Naive B cell (primary cell): ENCODE measurements at regions not wholly inside any gene's neighbourhood (a gene's known extent, or its start where the extent isn't known, plus 50 kb on each side); places are given as distances from the start of the nearest gene placed in this dataset.
"Not testable (repeated sequence)": the region's sequence is repeated elsewhere in the genome, so short reads cannot be mapped to it uniquely, and the experiment has no call there.

ENCODE experiments used
- ATAC-seq, 2 donors: fragments of 150-1000 bp; cut with Tn5 transposase; 2 replicates each; pipeline ENCODE4 v1.10.0; 2021; ENCODE audit warnings: low read depth in 2 of 2, mild to moderate bottlenecking in 2 of 2, moderate library complexity in 2 of 2
- DNase-seq: peaks from one replicate; pipeline ENCODE4 v3.0.0; 2022
- H3K27ac Mint-ChIP-seq, 6 donors: one replicate each; pipeline ENCODE4 v1.8.0; 2020 to 2022; ENCODE audit warnings: mild to moderate bottlenecking in 6 of 6, mixed read lengths in 6 of 6, moderate library complexity in 5 of 6, inconsistent platforms in 2 of 6
- H3K27me3 Mint-ChIP-seq, 3 donors: one replicate each; pipeline ENCODE4 v1.8.0; 2021 to 2022; ENCODE audit warnings: mixed read lengths in 3 of 3, mild to moderate bottlenecking in 1 of 3
- H3K36me3 Mint-ChIP-seq, 2 donors: one replicate each; pipeline ENCODE4 v1.8.0; 2020 to 2022; ENCODE audit warnings: mixed read lengths in 2 of 2, inconsistent platforms in 1 of 2, mild to moderate bottlenecking in 1 of 2
- H3K4me1 Mint-ChIP-seq, 3 donors: one replicate each; pipeline ENCODE4 v1.8.0; 2020 to 2022; ENCODE audit warnings: mixed read lengths in 3 of 3, inconsistent platforms in 1 of 3, mild to moderate bottlenecking in 1 of 3, moderate library complexity in 1 of 3
- H3K4me3 Mint-ChIP-seq, 8 donors: one replicate each; pipeline ENCODE4 v1.8.0; 2020 to 2022; ENCODE audit warnings: mild to moderate bottlenecking in 8 of 8, mixed read lengths in 8 of 8, moderate library complexity in 8 of 8, inconsistent platforms in 2 of 8
- H3K9me3 Mint-ChIP-seq, 7 donors: one replicate each; pipeline ENCODE4 v1.8.0; 2020 to 2022; ENCODE audit warnings: mixed read lengths in 7 of 7, mild to moderate bottlenecking in 5 of 7, inconsistent platforms in 2 of 7, moderate library complexity in 1 of 7

- Mint-ChIP-seq H3K9me3 (peaks cover 0 to 5% (median 2%) of the 10 kb centered on the region in 7 donors), H3K4me1 (no peaks in the 10 kb centered on the region), H3K27me3 (no peaks in the 10 kb centered on the region), H3K27ac (no peak overlapping the region), H3K4me3 (no peak overlapping the region), H3K36me3 (no peaks in the 10 kb centered on the region)
- ATAC-seq (no peak), DNase-seq (no peak)
Observed at GRCh38 chr4:66048861-66049260, 378.6 kb upstream of the EPHA5 start.

- DNase-seq (no peak), ATAC-seq (no peak)
- Mint-ChIP-seq H3K4me3 (no peak overlapping the region), H3K36me3 (no peaks in the 10 kb centered on the region), H3K4me1 (no peaks in the 10 kb centered on the region), H3K27me3 (no peaks in the 10 kb centered on the region), H3K9me3 (peaks cover 0 to 5% (median 2%) of the 10 kb centered on the region in 7 donors), H3K27ac (no peak overlapping the region)
Observed at GRCh38 chr4:66045913-66046312, 375.6 kb upstream of the EPHA5 start.

GRCh38 chr4:66035701-66036100 lies 365.4 kb upstream of the EPHA5 start:
- ATAC-seq: no peak
- no peak overlapping the region for H3K4me3 Mint-ChIP-seq
- H3K27ac Mint-ChIP-seq: no peak overlapping the region
- no peaks in the 10 kb centered on the region for H3K4me1 Mint-ChIP-seq
- no peak for DNase-seq
- no peaks in the 10 kb centered on the region for H3K36me3 Mint-ChIP-seq
- peaks cover 0 to 13% (median 4%) of the 10 kb centered on the region in 7 donors for H3K9me3 Mint-ChIP-seq
- H3K27me3 Mint-ChIP-seq: no peaks in the 10 kb centered on the region

- Mint-ChIP-seq H3K27ac (no peak overlapping the region), H3K36me3 (no peaks in the 10 kb centered on the region), H3K27me3 (no peaks in the 10 kb centered on the region), H3K4me1 (no peaks in the 10 kb centered on the region), H3K9me3 (peaks cover 0 to 16% (median 4%) of the 10 kb centered on the region in 7 donors), H3K4me3 (no peak overlapping the region)
- no peak for DNase-seq
- ATAC-seq: no peak
Observed at GRCh38 chr4:66034671-66035070, 364.4 kb upstream of the EPHA5 start.

- no peak overlapping the region for H3K27ac Mint-ChIP-seq
- H3K4me1 Mint-ChIP-seq: no peaks in the 10 kb centered on the region
- ATAC-seq: no peak
- H3K4me3 Mint-ChIP-seq: no peak overlapping the region
- DNase-seq: no peak
- peaks cover 0 to 16% (median 4%) of the 10 kb centered on the region in 7 donors for H3K9me3 Mint-ChIP-seq
- no peaks in the 10 kb centered on the region for H3K27me3 Mint-ChIP-seq
- no peaks in the 10 kb centered on the region for H3K36me3 Mint-ChIP-seq
Observed at GRCh38 chr4:66034262-66034661, 364.0 kb upstream of the EPHA5 start.

GRCh38 chr4:66032571-66032970 lies 362.3 kb upstream of the EPHA5 start:
- no peaks in the 10 kb centered on the region for H3K36me3 Mint-ChIP-seq
- no peak for DNase-seq
- peaks cover 0 to 16% (median 4%) of the 10 kb centered on the region in 7 donors for H3K9me3 Mint-ChIP-seq
- no peak for ATAC-seq
- no peak overlapping the region for H3K27ac Mint-ChIP-seq
- no peaks in the 10 kb centered on the region for H3K27me3 Mint-ChIP-seq
- no peaks in the 10 kb centered on the region for H3K4me1 Mint-ChIP-seq
- H3K4me3 Mint-ChIP-seq: no peak overlapping the region

- ATAC-seq (no peak), DNase-seq (no peak)
- peaks cover 0 to 16% (median 4%) of the 10 kb centered on the region in 7 donors for H3K9me3 Mint-ChIP-seq
- no peaks in the 10 kb centered on the region for H3K27me3 Mint-ChIP-seq
- H3K36me3 Mint-ChIP-seq: no peaks in the 10 kb centered on the region
- H3K27ac Mint-ChIP-seq: no peak overlapping the region
- H3K4me3 Mint-ChIP-seq: no peak overlapping the region
- no peaks in the 10 kb centered on the region for H3K4me1 Mint-ChIP-seq
Observed at GRCh38 chr4:66028668-66029067, 358.4 kb upstream of the EPHA5 start.

- no peak overlapping the region for H3K27ac Mint-ChIP-seq
- no peak overlapping the region for H3K4me3 Mint-ChIP-seq
- H3K27me3 Mint-ChIP-seq: no peaks in the 10 kb centered on the region
- no peaks in the 10 kb centered on the region for H3K4me1 Mint-ChIP-seq
- ATAC-seq (no peak), DNase-seq (no peak)
- no peaks in the 10 kb centered on the region for H3K36me3 Mint-ChIP-seq
- H3K9me3 Mint-ChIP-seq: peaks cover 4 to 24% (median 8%) of the 10 kb centered on the region in 7 donors
Observed at GRCh38 chr4:66023061-66023460, 352.8 kb upstream of the EPHA5 start.

GRCh38 chr4:66017671-66018070 lies 347.4 kb upstream of the EPHA5 start:
- Mint-ChIP-seq H3K27ac (no peak overlapping the region), H3K4me1 (no peaks in the 10 kb centered on the region), H3K27me3 (no peaks in the 10 kb centered on the region), H3K9me3 (peaks cover 13 to 28% (median 15%) of the 10 kb centered on the region in 7 donors), H3K4me3 (no peak overlapping the region), H3K36me3 (peaks cover 0 to 9% of the 10 kb centered on the region in 2 donors)
- DNase-seq: no peak
- no peak for ATAC-seq

- Mint-ChIP-seq H3K27ac (no peak overlapping the region), H3K36me3 (peaks cover 0 to 9% of the 10 kb centered on the region in 2 donors), H3K9me3 (peaks cover 12 to 23% (median 18%) of the 10 kb centered on the region in 7 donors), H3K4me1 (no peaks in the 10 kb centered on the region), H3K27me3 (no peaks in the 10 kb centered on the region), H3K4me3 (no peak overlapping the region)
- ATAC-seq: no peak
- no peak for DNase-seq
Observed at GRCh38 chr4:66016240-66016639, 346.0 kb upstream of the EPHA5 start.

GRCh38 chr4:66014146-66014765 lies 344.0 kb upstream of the EPHA5 start:
- Mint-ChIP-seq H3K4me3 (no peak overlapping the region), H3K4me1 (no peaks in the 10 kb centered on the region), H3K36me3 (peaks cover 0 to 9% of the 10 kb centered on the region in 2 donors), H3K27me3 (no peaks in the 10 kb centered on the region), H3K27ac (no peak overlapping the region), H3K9me3 (peaks cover 15 to 31% (median 20%) of the 10 kb centered on the region in 7 donors)
- ATAC-seq: no peak
- DNase-seq: no peak

GRCh38 chr4:66000510-66001117 lies 330.3 kb upstream of the EPHA5 start:
- Mint-ChIP-seq H3K4me1 (no peaks in the 10 kb centered on the region), H3K4me3 (no peak overlapping the region), H3K9me3 (peaks cover 0 to 8% (median 5%) of the 10 kb centered on the region in 7 donors), H3K27ac (no peak overlapping the region), H3K36me3 (no peaks in the 10 kb centered on the region), H3K27me3 (no peaks in the 10 kb centered on the region)
- ATAC-seq: no peak
- no peak for DNase-seq

GRCh38 chr4:65999518-65999871 lies 329.2 kb upstream of the EPHA5 start:
- no peak for ATAC-seq
- Mint-ChIP-seq H3K9me3 (peaks cover 0 to 8% (median 3%) of the 10 kb centered on the region in 7 donors), H3K27ac (no peak overlapping the region), H3K36me3 (no peaks in the 10 kb centered on the region), H3K4me1 (no peaks in the 10 kb centered on the region), H3K4me3 (no peak overlapping the region), H3K27me3 (no peaks in the 10 kb centered on the region)
- no peak for DNase-seq

- not testable (repeated sequence) for H3K27me3 Mint-ChIP-seq, H3K27ac Mint-ChIP-seq, H3K4me1 Mint-ChIP-seq, DNase-seq, H3K4me3 Mint-ChIP-seq, H3K9me3 Mint-ChIP-seq, H3K36me3 Mint-ChIP-seq, ATAC-seq
Observed at GRCh38 chr4:65998807-65999517, 328.7 kb upstream of the EPHA5 start.
